Esophagus muscularis mucosa (tissue), 4 donors: ENCODE measurements at regions not wholly inside any gene's neighbourhood (a gene's known extent, or its start where the extent isn't known, plus 50 kb on each side); places are given as distances from the start of the nearest gene placed in this dataset.

Experiments
- DNase-seq: peaks from one replicate; pipeline ENCODE4 v3.0.0-alpha.2; 2017; ENCODE audit errors: extremely low spot score
- H3K27ac ChIP-seq, 4 donors: fragments of 200-600 bp; sonication (generic); replicated peaks in 1 of 4; 1 replicate in 3 of 4; 2 replicates in 1 of 4; pipeline ENCODE4 v1.5.1; 2016 to 2019; ENCODE audit warnings: mild to moderate bottlenecking in 1 of 4
- H3K27me3 ChIP-seq, 4 donors: fragments of 200-600 bp; sonication (generic); one replicate each; pipeline versions ENCODE4 v1.5.1 to v1.6.0; 2016 to 2019
- H3K36me3 ChIP-seq, 4 donors: fragments of 200-600 bp; sonication (generic); one replicate each; pipeline ENCODE4 v1.5.1; 2016 to 2019
- H3K4me1 ChIP-seq, 4 donors: fragments of 200-600 bp; sonication (generic); one replicate each; pipeline ENCODE4 v1.5.1; 2016 to 2019
- H3K4me3 ChIP-seq, 4 donors: fragments of 200-600 bp; sonication (generic); 1 replicate in 2 of 4; 2 replicates in 2 of 4; pipeline ENCODE4 v1.5.1; 2016 to 2019; ENCODE audit warnings: mild to moderate bottlenecking in 4 of 4, moderate library complexity in 1 of 4
- H3K9me3 ChIP-seq, 4 donors: fragments of 200-600 bp; sonication (generic); 1 replicate in 3 of 4; 2 replicates in 1 of 4; pipeline ENCODE4 v1.5.1; 2016 to 2019
- EP300 ChIP-seq: sonication (generic); formaldehyde crosslinking; IDR thresholded peaks from one replicate; pipeline ENCODE4 v1.6.1; 2017; ENCODE audit warnings: antibody characterized with exemption
- POLR2A ChIP-seq: fragments of 450-650 bp; IDR thresholded peaks from one replicate; pipeline ENCODE4 v1.6.1; 2017; ENCODE audit warnings: antibody characterized with exemption, moderate library complexity, mild to moderate bottlenecking, low read depth
- POLR2AphosphoS5 ChIP-seq, 2 donors: sonication (generic); formaldehyde crosslinking; IDR thresholded peaks; one replicate each; pipeline ENCODE4 v1.6.1; 2017; ENCODE audit warnings: antibody characterized with exemption in 2 of 2
- WGBS: methylation state at CpG from one replicate; pipeline ENCODE4 v1.1.5; 2018; 5-methylcytosine and 5-hydroxymethylcytosine counted together
- intact Hi-C: fragments of 100-400 bp; cut with DNase I; formaldehyde crosslinking; loops from one replicate; pipeline ENCODE4 v1.15.1; 2023
- TF ChIP-seq, protein P1 (sequence below), 3 experiments: fragments of 200-600 bp in 2 of 3; fragments of 450-650 bp in 1 of 3; sonication (generic) in 2 of 3; IDR thresholded peaks; one replicate each; pipeline ENCODE4 v1.5.1; 2017 to 2019; ENCODE audit warnings: antibody characterized with exemption in 3 of 3, mild to moderate bottlenecking in 2 of 3, moderate library complexity in 1 of 3

GRCh38 chr7:144991041-144991440 lies 155.2 kb upstream of the TPK1 start:
- no peak for DNase-seq
- intact Hi-C loops, result no loop called here

DNA sequence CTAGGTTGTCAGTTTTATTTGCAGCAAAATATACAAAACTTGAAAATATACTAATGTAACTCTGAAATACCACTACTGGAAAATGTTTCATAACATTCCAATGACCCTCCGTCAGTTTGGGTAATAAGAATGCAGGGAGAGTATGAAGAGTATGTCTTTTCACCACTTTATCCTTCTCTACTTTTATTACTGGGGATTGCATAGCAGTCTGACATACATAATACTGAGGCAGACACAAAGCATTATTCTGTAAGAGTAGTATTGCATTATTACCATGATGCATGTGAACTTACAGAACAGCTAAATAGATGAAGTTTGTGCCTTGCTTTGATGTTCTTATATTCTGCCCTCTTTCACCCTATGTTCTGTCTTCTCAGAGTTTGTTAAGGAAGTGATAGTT lies 151.8 kb upstream of the TPK1 start:
- 53% methylated on average over 1 of the region's 1 CpG for WGBS
- H3K4me3 ChIP-seq, result no peak overlapping the region
- DNase-seq, result no peak
- intact Hi-C loops, result no loop called here
- H3K36me3 ChIP-seq, result no peaks in the 10 kb centered on the region
- no peaks in the 10 kb centered on the region for H3K9me3 ChIP-seq
- no peaks in the 10 kb centered on the region for H3K4me1 ChIP-seq
- no peaks in the 10 kb centered on the region for H3K27me3 ChIP-seq
- H3K27ac ChIP-seq, result no peak overlapping the region
- TF ChIP-seq, protein P1, sequence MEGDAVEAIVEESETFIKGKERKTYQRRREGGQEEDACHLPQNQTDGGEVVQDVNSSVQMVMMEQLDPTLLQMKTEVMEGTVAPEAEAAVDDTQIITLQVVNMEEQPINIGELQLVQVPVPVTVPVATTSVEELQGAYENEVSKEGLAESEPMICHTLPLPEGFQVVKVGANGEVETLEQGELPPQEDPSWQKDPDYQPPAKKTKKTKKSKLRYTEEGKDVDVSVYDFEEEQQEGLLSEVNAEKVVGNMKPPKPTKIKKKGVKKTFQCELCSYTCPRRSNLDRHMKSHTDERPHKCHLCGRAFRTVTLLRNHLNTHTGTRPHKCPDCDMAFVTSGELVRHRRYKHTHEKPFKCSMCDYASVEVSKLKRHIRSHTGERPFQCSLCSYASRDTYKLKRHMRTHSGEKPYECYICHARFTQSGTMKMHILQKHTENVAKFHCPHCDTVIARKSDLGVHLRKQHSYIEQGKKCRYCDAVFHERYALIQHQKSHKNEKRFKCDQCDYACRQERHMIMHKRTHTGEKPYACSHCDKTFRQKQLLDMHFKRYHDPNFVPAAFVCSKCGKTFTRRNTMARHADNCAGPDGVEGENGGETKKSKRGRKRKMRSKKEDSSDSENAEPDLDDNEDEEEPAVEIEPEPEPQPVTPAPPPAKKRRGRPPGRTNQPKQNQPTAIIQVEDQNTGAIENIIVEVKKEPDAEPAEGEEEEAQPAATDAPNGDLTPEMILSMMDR (IDR thresholded peaks at IDR 0.05), result no peak
- no peak for TF ChIP-seq POLR2A
- TF ChIP-seq EP300, result no peak
- TF ChIP-seq POLR2AphosphoS5 (IDR thresholded peaks at IDR 0.05), result no peak

More at GRCh38 chr7:144991041-144991440, 155.2 kb upstream of the TPK1 start:
- H3K4me3 ChIP-seq, result no peak overlapping the region
- WGBS, result 25% methylated on average over 2 of the region's 2 CpGs
- H3K4me1 ChIP-seq, result no peaks in the 10 kb centered on the region
- no peaks in the 10 kb centered on the region for H3K36me3 ChIP-seq
- TF ChIP-seq, protein P1 (IDR thresholded peaks at IDR 0.05), result no peak
- TF ChIP-seq POLR2A, result no peak
- TF ChIP-seq EP300, result no peak
- no peak for TF ChIP-seq POLR2AphosphoS5 (IDR thresholded peaks at IDR 0.05)
- no peaks in the 10 kb centered on the region for H3K27me3 ChIP-seq
- H3K27ac ChIP-seq, result no peak overlapping the region
- no peaks in the 10 kb centered on the region for H3K9me3 ChIP-seq

- no peak for DNase-seq
- H3K36me3 ChIP-seq, result no peaks in the 10 kb centered on the region
- TF ChIP-seq POLR2A, result no peak
- TF ChIP-seq POLR2AphosphoS5 (IDR thresholded peaks at IDR 0.05), result no peak
- TF ChIP-seq EP300, result no peak
- TF ChIP-seq, protein P1 (IDR thresholded peaks at IDR 0.05), result no peak
- WGBS, result 63% methylated on average over 1 of the region's 1 CpG
- H3K4me1 ChIP-seq, result no peaks in the 10 kb centered on the region
- H3K4me3 ChIP-seq, result no peak overlapping the region
- intact Hi-C loops, result no loop called here
- no peaks in the 10 kb centered on the region for H3K27me3 ChIP-seq
- H3K9me3 ChIP-seq, result no peaks in the 10 kb centered on the region
- H3K27ac ChIP-seq, result no peak overlapping the region
These were observed 146.3 kb upstream of the TPK1 start for GRCh38 chr7:144982133-144982532.

DNA sequence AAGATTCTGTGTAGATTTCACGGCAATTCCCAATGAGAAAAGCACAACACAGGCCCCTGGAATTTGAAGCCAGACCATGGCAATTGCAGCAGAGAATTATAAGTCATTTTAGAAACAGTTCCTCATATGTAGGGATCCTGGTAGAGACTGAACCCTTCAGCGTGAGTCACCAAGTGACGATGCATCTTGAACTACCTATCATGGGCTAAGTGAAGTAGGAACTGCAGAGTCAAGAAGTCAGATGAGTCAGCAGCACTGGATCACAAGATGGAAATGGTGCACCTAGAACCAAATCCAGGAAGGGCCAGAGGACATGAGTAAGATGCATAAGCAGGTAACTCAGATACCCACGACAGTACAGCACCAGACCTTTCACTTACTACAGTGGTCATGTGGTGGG lies 140.0 kb upstream of the TPK1 start:
- intact Hi-C loops, result no loop called here
- Histone ChIP-seq H3K36me3 (no peaks in the 10 kb centered on the region), H3K4me1 (no peaks in the 10 kb centered on the region), H3K27me3 (no peaks in the 10 kb centered on the region), H3K4me3 (no peak overlapping the region), H3K27ac (no peak overlapping the region), H3K9me3 (no peaks in the 10 kb centered on the region)
- WGBS, result 67% methylated on average over 4 of the region's 4 CpGs
- TF ChIP-seq POLR2AphosphoS5 (IDR thresholded peaks at IDR 0.05) (no peak), EP300 (no peak), POLR2A (no peak)
- TF ChIP-seq, protein P1 (IDR thresholded peaks at IDR 0.05), result no peak
- no peak for DNase-seq

- no peaks in the 10 kb centered on the region for H3K4me1 ChIP-seq
- H3K27me3 ChIP-seq, result no peaks in the 10 kb centered on the region
- H3K4me3 ChIP-seq, result no peak overlapping the region
- no peaks in the 10 kb centered on the region for H3K9me3 ChIP-seq
- no peaks in the 10 kb centered on the region for H3K36me3 ChIP-seq
- TF ChIP-seq EP300, result no peak
- TF ChIP-seq POLR2A, result no peak
- no peak for TF ChIP-seq POLR2AphosphoS5 (IDR thresholded peaks at IDR 0.05)
- TF ChIP-seq, protein P1 (IDR thresholded peaks at IDR 0.05), result no peak
- WGBS, result 57% methylated on average over 3 of the region's 3 CpGs
- intact Hi-C loops, result no loop called here
- H3K27ac ChIP-seq, result no peak overlapping the region
- no peak for DNase-seq
These were observed 133.9 kb upstream of the TPK1 start for GRCh38 chr7:144969787-144970186.
